ENCODE measurements at regions not wholly inside any gene's neighbourhood (a gene's known extent, or its start where the extent isn't known, plus 50 kb on each side); places are given as distances from the start of the nearest gene placed in this dataset.

GRCh38 chr18:46271488-46271887 lies 167.3 kb downstream of the HAUS1 start:
- ChIA-PET POLR2A (no interaction called here), CTCF (no interaction called here)
- no peak for TF ChIP-seq CTCF (IDR thresholded peaks at IDR 0.05)
- H3K9me3 Mint-ChIP-seq: no peaks in the 10 kb centered on the region
- ATAC-seq (ENCODE audit: low read depth) (no peak), DNase-seq (no peak)
- intact Hi-C loops (cut with micrococcal nuclease): no loop called here
- H3K4me3 Mint-ChIP-seq: no peak overlapping the region
- no peaks in the 10 kb centered on the region for H3K27me3 Mint-ChIP-seq
- no peaks in the 10 kb centered on the region for H3K4me1 Mint-ChIP-seq
- no peak overlapping the region for H3K27ac Mint-ChIP-seq
- peaks cover 29% of the 10 kb centered on the region for H3K36me3 Mint-ChIP-seq (ENCODE audit: low read depth)

GRCh38 chr18:46273861-46274260 lies 169.7 kb downstream of the HAUS1 start:
- CTCF ChIA-PET: interaction anchor here (1.0 kb wide), 1 partner anchor 384 kb away, joined by 3 read pairs; no protein-coding TSS in a partner anchor
- Mint-ChIP-seq H3K9me3 (no peaks in the 10 kb centered on the region), H3K27ac (no peak overlapping the region), H3K4me1 (no peaks in the 10 kb centered on the region), H3K27me3 (no peaks in the 10 kb centered on the region), H3K36me3 (ENCODE audit: low read depth) (peaks cover 13% of the 10 kb centered on the region), H3K4me3 (no peak overlapping the region)
- POLR2A ChIA-PET: no interaction called here
- DNase-seq (no peak), ATAC-seq (ENCODE audit: low read depth) (no peak)
- intact Hi-C loops (cut with micrococcal nuclease): no loop called here
- no peak for TF ChIP-seq CTCF (IDR thresholded peaks at IDR 0.05)

- intact Hi-C loops (cut with micrococcal nuclease): no loop called here
- H3K36me3 Mint-ChIP-seq (ENCODE audit: low read depth): peaks cover 9% of the 10 kb centered on the region
Observed at GRCh38 chr18:46274266-46274665, 170.1 kb downstream of the HAUS1 start.

GRCh38 chr18:46275370-46275769 lies 171.2 kb downstream of the HAUS1 start:
- no peak for DNase-seq
- ChIA-PET POLR2A (no interaction called here), CTCF (interaction anchor here (1.3 to 1.4 kb wide), 2 partner anchors 102 to 129 kb away, joined by 3 to 5 read pairs; a partner anchor contains a TSS)
- no peak for ATAC-seq (ENCODE audit: low read depth)
- H3K36me3 Mint-ChIP-seq (ENCODE audit: low read depth): peaks cover 6% of the 10 kb centered on the region
- H3K9me3 Mint-ChIP-seq: no peaks in the 10 kb centered on the region
- no peak for TF ChIP-seq CTCF (IDR thresholded peaks at IDR 0.05)
- H3K27me3 Mint-ChIP-seq: no peaks in the 10 kb centered on the region
- intact Hi-C loops (cut with micrococcal nuclease): no loop called here
- no peaks in the 10 kb centered on the region for H3K4me1 Mint-ChIP-seq
- H3K4me3 Mint-ChIP-seq: no peak overlapping the region
- no peak overlapping the region for H3K27ac Mint-ChIP-seq

More at GRCh38 chr18:46274266-46274665, 170.1 kb downstream of the HAUS1 start:
- no peak overlapping the region for H3K27ac Mint-ChIP-seq
- ATAC-seq (ENCODE audit: low read depth) (no peak), DNase-seq (no peak)
- POLR2A ChIA-PET: no interaction called here
- no peak overlapping the region for H3K4me3 Mint-ChIP-seq
- H3K4me1 Mint-ChIP-seq: no peaks in the 10 kb centered on the region
- no peak for TF ChIP-seq CTCF (IDR thresholded peaks at IDR 0.05)
- no peaks in the 10 kb centered on the region for H3K27me3 Mint-ChIP-seq
- no peaks in the 10 kb centered on the region for H3K9me3 Mint-ChIP-seq
- CTCF ChIA-PET: interaction anchor here (1.0 kb wide), 1 partner anchor 384 kb away, joined by 3 read pairs; no protein-coding TSS in a partner anchor

GRCh38 chr18:46276748-46277147 lies 172.6 kb downstream of the HAUS1 start:
- no peak for DNase-seq
- Mint-ChIP-seq H3K4me3 (no peak overlapping the region), H3K27me3 (no peaks in the 10 kb centered on the region), H3K36me3 (ENCODE audit: low read depth) (peaks cover 3% of the 10 kb centered on the region), H3K9me3 (no peaks in the 10 kb centered on the region), H3K27ac (no peak overlapping the region), H3K4me1 (peaks cover 4% of the 10 kb centered on the region)
- TF ChIP-seq CTCF (IDR thresholded peaks at IDR 0.05): no peak
- intact Hi-C loops (cut with micrococcal nuclease): no loop called here
- CTCF ChIA-PET: interaction anchor here (0.6 to 1.4 kb wide), 3 partner anchors 9 to 130 kb away, joined by 3 to 7 read pairs (median 5); a partner anchor contains a TSS
- no peak for ATAC-seq (ENCODE audit: low read depth)
- POLR2A ChIA-PET: no interaction called here

Data from activated B cell treated with CpG ODN at 0.5 μM for 24 hours (primary cell).